LNCAP (cell line): ENCODE measurements at regions not wholly inside any gene's neighbourhood (a gene's known extent, or its start where the extent isn't known, plus 50 kb on each side); places are given as distances from the start of the nearest gene placed in this dataset.

Experiments
- CTCF ChIP-seq: fragments of 450-650 bp; IDR thresholded peaks from 2 replicates; pipeline ENCODE4 v1.5.1; 2017; ENCODE audit warnings: mild to moderate bottlenecking

GRCh38 chr3:127482216-127483004, 108.1 kb downstream of the TPRA1 start:
- TF ChIP-seq CTCF: no peak

- TF ChIP-seq CTCF: no peak
Observed at GRCh38 chr3:127480196-127480954, 110.2 kb downstream of the TPRA1 start.

- no peak for TF ChIP-seq CTCF
Observed at GRCh38 chr3:127479449-127479848, 111.1 kb downstream of the TPRA1 start.

GRCh38 chr3:127478922-127479321, 111.6 kb downstream of the TPRA1 start:
- no peak for TF ChIP-seq CTCF

- TF ChIP-seq CTCF: no peak
Observed at GRCh38 chr3:127477396-127477795, 113.1 kb downstream of the TPRA1 start.

GRCh38 chr3:127476936-127477335, 113.6 kb downstream of the TPRA1 start:
- no peak for TF ChIP-seq CTCF

GRCh38 chr3:127475975-127476705, 114.4 kb downstream of the TPRA1 start:
- no peak for TF ChIP-seq CTCF
